ENCODE measurements at regions not wholly inside any gene's neighbourhood (a gene's known extent, or its start where the extent isn't known, plus 50 kb on each side); places are given as distances from the start of the nearest gene placed in this dataset.

GRCh38 chr4:100876546-100876945 is 358.7 kb upstream of the EMCN start:
- TF ChIP-seq CTCF (IDR thresholded peaks at IDR 0.05; ENCODE audit: poor library complexity) (no peak), EZH2 (IDR thresholded peaks at IDR 0.05; ENCODE audit: borderline replicate concordance) (no peak), EZH2phosphoT487 (IDR thresholded peaks at IDR 0.05; ENCODE audit: low read depth, severe bottlenecking, unreplicated experiment) (no peak)
